ENCODE measurements at regions not wholly inside any gene's neighbourhood (a gene's known extent, or its start where the extent isn't known, plus 50 kb on each side); places are given as distances from the start of the nearest gene placed in this dataset.
"Not testable (repeated sequence)": the region's sequence is repeated elsewhere in the genome, so short reads cannot be mapped to it uniquely, and the experiment has no call there.

- Histone ChIP-seq H3K36me3 (replicated peaks in 1 of 2; ENCODE audit: insufficient read depth in 1 of 2, low read depth in 2 of 2) (no peaks in the 10 kb centered on the region), H3K4me1 (no peaks in the 10 kb centered on the region), H3K27ac (no peak overlapping the region), H3K27me3 (no peaks in the 10 kb centered on the region), H3K9me3 (no peaks in the 10 kb centered on the region), H3K4me3 (no peak overlapping the region)
- intact Hi-C loops (cut with DNase I), result no loop called here
- no peak for TF ChIP-seq POLR2A (IDR thresholded peaks at IDR 0.05)
- TF ChIP-seq, protein P1, sequence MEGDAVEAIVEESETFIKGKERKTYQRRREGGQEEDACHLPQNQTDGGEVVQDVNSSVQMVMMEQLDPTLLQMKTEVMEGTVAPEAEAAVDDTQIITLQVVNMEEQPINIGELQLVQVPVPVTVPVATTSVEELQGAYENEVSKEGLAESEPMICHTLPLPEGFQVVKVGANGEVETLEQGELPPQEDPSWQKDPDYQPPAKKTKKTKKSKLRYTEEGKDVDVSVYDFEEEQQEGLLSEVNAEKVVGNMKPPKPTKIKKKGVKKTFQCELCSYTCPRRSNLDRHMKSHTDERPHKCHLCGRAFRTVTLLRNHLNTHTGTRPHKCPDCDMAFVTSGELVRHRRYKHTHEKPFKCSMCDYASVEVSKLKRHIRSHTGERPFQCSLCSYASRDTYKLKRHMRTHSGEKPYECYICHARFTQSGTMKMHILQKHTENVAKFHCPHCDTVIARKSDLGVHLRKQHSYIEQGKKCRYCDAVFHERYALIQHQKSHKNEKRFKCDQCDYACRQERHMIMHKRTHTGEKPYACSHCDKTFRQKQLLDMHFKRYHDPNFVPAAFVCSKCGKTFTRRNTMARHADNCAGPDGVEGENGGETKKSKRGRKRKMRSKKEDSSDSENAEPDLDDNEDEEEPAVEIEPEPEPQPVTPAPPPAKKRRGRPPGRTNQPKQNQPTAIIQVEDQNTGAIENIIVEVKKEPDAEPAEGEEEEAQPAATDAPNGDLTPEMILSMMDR (IDR thresholded peaks at IDR 0.05), result no peak
- DNase-seq (no peak), ATAC-seq (no peak)
These were observed 233.9 kb upstream of the EDA2R start for GRCh38 chrX:66872771-66873170.

DNA sequence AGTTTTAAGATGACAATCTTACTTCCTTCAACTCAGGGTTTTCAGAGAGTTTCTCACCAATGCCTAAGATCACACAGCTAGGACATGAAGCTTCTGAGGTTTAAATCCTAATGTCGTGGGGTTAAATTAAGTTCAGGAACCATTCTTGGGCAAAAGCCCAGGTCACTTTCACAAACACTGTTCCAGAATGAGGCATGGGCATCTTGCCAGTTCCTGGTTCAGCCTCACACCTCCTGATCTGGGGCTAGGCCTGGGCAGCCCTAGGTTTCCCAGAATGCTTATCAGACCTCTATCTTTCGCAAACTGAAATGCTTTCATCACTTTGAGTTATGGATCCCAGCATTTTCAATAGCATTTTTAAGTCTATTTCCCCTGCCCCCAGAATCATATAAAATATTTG lies 224.8 kb upstream of the EDA2R start:
- intact Hi-C loops (cut with DNase I), result no loop called here
- ATAC-seq (no peak), DNase-seq (peak in 2 of 4 donors; percentile 10 to 16)
- Histone ChIP-seq H3K9me3 (no peaks in the 10 kb centered on the region), H3K4me1 (no peaks in the 10 kb centered on the region), H3K36me3 (replicated peaks in 1 of 2; ENCODE audit: insufficient read depth in 1 of 2, low read depth in 2 of 2) (no peaks in the 10 kb centered on the region), H3K27ac (no peak overlapping the region), H3K27me3 (no peaks in the 10 kb centered on the region), H3K4me3 (no peak overlapping the region)
- TF ChIP-seq POLR2A (IDR thresholded peaks at IDR 0.05), result no peak
- TF ChIP-seq, protein P1 (IDR thresholded peaks at IDR 0.05), result no peak
- WGBS, 2 donors, result 37 to 57% methylated on average over 2 of the region's 2 CpGs

DNA sequence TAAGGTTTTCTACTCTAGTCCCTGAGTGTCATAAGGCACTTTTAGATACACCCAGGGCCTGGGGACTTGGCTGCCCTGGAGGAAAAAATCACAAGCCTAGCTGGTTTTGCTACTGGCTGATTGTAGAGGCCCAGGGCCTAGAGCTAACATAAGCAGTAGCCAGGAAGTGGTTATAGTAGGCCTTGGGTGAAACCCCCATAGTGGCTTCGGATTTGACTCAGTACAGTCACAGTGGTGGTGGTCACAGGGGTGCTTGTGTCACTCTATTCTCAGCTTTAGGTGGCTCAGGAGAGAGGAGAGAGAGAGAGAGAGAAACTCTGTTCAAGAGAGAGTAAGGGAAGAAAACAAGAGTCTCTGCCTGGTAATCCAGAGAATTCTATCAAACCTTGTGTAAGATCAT lies 194.5 kb upstream of the EDA2R start:
- TF ChIP-seq POLR2A (IDR thresholded peaks at IDR 0.05), result no peak
- TF ChIP-seq, protein P1 (IDR thresholded peaks at IDR 0.05), result no peak
- no peak for ATAC-seq
- H3K27me3 ChIP-seq, result no peaks in the 10 kb centered on the region
- no peak overlapping the region for H3K4me3 ChIP-seq
- WGBS, 2 donors, result 44 to 60% methylated on average over 1 of the region's 1 CpG
- H3K9me3 ChIP-seq, result no peaks in the 10 kb centered on the region
- no peaks in the 10 kb centered on the region for H3K4me1 ChIP-seq
- H3K27ac ChIP-seq, result no peak overlapping the region
- intact Hi-C loops (cut with DNase I), result no loop called here
- no peak for DNase-seq
- H3K36me3 ChIP-seq (replicated peaks in 1 of 2; ENCODE audit: insufficient read depth in 1 of 2, low read depth in 2 of 2), result no peaks in the 10 kb centered on the region

DNA sequence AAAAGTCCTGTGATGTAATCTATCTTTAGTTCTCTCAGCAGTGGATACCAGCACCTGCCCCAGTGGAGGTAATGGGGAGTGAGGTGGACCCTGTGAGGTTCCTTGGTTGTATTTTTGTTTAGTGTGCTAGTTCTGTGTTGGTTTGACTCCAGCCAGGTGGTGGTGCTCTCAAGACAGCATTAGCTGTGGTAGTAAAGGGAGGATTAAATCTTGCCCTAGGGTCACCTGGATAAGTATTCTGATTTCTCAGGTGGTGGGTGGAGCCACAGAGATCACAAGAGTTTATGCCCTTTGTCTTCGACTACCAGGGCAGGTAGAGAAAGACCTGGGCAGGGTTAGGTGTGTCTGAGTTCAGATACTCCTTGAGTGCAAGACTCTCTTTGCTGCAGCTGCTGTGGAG lies 176.3 kb upstream of the EDA2R start:
- TF ChIP-seq, protein P1 (IDR thresholded peaks at IDR 0.05), result no peak
- no peak for TF ChIP-seq POLR2A (IDR thresholded peaks at IDR 0.05)
- no peaks in the 10 kb centered on the region for H3K4me1 ChIP-seq
- no peaks in the 10 kb centered on the region for H3K36me3 ChIP-seq (replicated peaks in 1 of 2; ENCODE audit: insufficient read depth in 1 of 2, low read depth in 2 of 2)
- ATAC-seq, result no peak
- H3K9me3 ChIP-seq, result no peaks in the 10 kb centered on the region
- 33% methylated on average over 1 of the region's 1 CpG; no CpG with 5 or more reads in 1 of the 2 donors for WGBS, 2 donors
- no peaks in the 10 kb centered on the region for H3K27me3 ChIP-seq
- no peak overlapping the region for H3K27ac ChIP-seq
- H3K4me3 ChIP-seq, result no peak overlapping the region
- no peak for DNase-seq
- intact Hi-C loops (cut with DNase I), result no loop called here

GRCh38 chrX:66794514-66794913 lies 155.6 kb upstream of the EDA2R start:
- H3K4me3 ChIP-seq; DNase-seq; ATAC-seq; H3K27ac ChIP-seq; H3K4me1 ChIP-seq; intact Hi-C loops (cut with DNase I); H3K9me3 ChIP-seq; H3K36me3 ChIP-seq (replicated peaks in 1 of 2; ENCODE audit: insufficient read depth in 1 of 2, low read depth in 2 of 2); H3K27me3 ChIP-seq: not testable (repeated sequence)
- WGBS, 2 donors, result 50 to 58% methylated on average over 3 to 5 of the region's 5 CpGs

Measured in body of pancreas (tissue), 4 donors.